ENCODE measurements at regions not wholly inside any gene's neighbourhood (a gene's known extent, or its start where the extent isn't known, plus 50 kb on each side); places are given as distances from the start of the nearest gene placed in this dataset.
"Not testable (repeated sequence)": the region's sequence is repeated elsewhere in the genome, so short reads cannot be mapped to it uniquely, and the experiment has no call there.

GRCh38 chr7:93031795-93032194 lies 86.0 kb downstream of the SAMD9 start:
- H3K27me3 ChIP-seq (ENCODE audit: control insufficient read depth, insufficient read depth, low read length, poor library complexity, severe bottlenecking) = no peaks in the 10 kb centered on the region
- H3K36me3 ChIP-seq (ENCODE audit: control insufficient read depth, insufficient read depth, low read length) = no peaks in the 10 kb centered on the region
- H3K4me1 ChIP-seq (ENCODE audit: control insufficient read depth, insufficient read depth, low read length) = no peaks in the 10 kb centered on the region
- no peak overlapping the region for H3K27ac ChIP-seq (ENCODE audit: insufficient read depth, low read depth, low read length, poor library complexity, severe bottlenecking)
- H3K4me3 ChIP-seq (ENCODE audit: insufficient read depth, low read depth, low read length) = no peak overlapping the region
- H3K9me3 ChIP-seq (ENCODE audit: control insufficient read depth, low read length) = no peaks in the 10 kb centered on the region

GRCh38 chr7:93030605-93031225 lies 87.1 kb downstream of the SAMD9 start:
- no peaks in the 10 kb centered on the region for H3K9me3 ChIP-seq (ENCODE audit: control insufficient read depth, low read length)

GRCh38 chr7:93029056-93029455 lies 88.7 kb downstream of the SAMD9 start:
- WGBS, 2 experiments = 85 to 86% methylated on average over 7 of the region's 7 CpGs
- Histone ChIP-seq H3K9me3 (ENCODE audit: control insufficient read depth, low read length) (no peaks in the 10 kb centered on the region), H3K4me3 (ENCODE audit: insufficient read depth, low read depth, low read length) (no peak overlapping the region), H3K36me3 (ENCODE audit: control insufficient read depth, insufficient read depth, low read length) (no peaks in the 10 kb centered on the region), H3K4me1 (ENCODE audit: control insufficient read depth, insufficient read depth, low read length) (no peaks in the 10 kb centered on the region), H3K27me3 (ENCODE audit: control insufficient read depth, insufficient read depth, low read length, poor library complexity, severe bottlenecking) (no peaks in the 10 kb centered on the region), H3K27ac (ENCODE audit: insufficient read depth, low read depth, low read length, poor library complexity, severe bottlenecking) (no peak overlapping the region)

More at GRCh38 chr7:93030605-93031225, 87.1 kb downstream of the SAMD9 start:
- no peaks in the 10 kb centered on the region for H3K27me3 ChIP-seq (ENCODE audit: control insufficient read depth, insufficient read depth, low read length, poor library complexity, severe bottlenecking)
- no peak overlapping the region for H3K4me3 ChIP-seq (ENCODE audit: insufficient read depth, low read depth, low read length)
- H3K27ac ChIP-seq (ENCODE audit: insufficient read depth, low read depth, low read length, poor library complexity, severe bottlenecking) = no peak overlapping the region
- H3K4me1 ChIP-seq (ENCODE audit: control insufficient read depth, insufficient read depth, low read length) = no peaks in the 10 kb centered on the region
- no peaks in the 10 kb centered on the region for H3K36me3 ChIP-seq (ENCODE audit: control insufficient read depth, insufficient read depth, low read length)

DNA sequence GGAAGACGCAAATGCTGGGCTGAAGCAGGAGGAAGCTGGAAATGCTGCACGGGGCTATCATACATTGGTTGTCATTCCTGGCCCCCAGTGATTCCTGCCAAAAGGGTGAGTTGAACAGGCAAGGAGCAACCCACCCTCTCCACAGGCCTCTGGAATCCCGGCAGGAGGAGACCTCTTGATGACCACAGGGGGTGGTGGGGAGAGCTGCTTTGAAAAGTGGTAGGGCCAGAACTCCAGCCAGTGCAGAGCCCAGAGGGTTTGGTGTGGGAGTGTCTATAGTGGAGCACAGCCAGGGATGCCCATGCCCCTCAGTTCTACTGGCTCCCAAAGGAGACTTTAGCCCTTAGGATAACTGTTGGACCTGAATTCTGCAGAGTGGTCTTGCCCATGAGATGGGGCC lies 89.2 kb downstream of the SAMD9 start:
- no peaks in the 10 kb centered on the region for H3K36me3 ChIP-seq (ENCODE audit: control insufficient read depth, insufficient read depth, low read length)
- no peaks in the 10 kb centered on the region for H3K4me1 ChIP-seq (ENCODE audit: control insufficient read depth, insufficient read depth, low read length)
- no peak overlapping the region for H3K27ac ChIP-seq (ENCODE audit: insufficient read depth, low read depth, low read length, poor library complexity, severe bottlenecking)
- no peaks in the 10 kb centered on the region for H3K9me3 ChIP-seq (ENCODE audit: control insufficient read depth, low read length)
- no peak overlapping the region for H3K4me3 ChIP-seq (ENCODE audit: insufficient read depth, low read depth, low read length)
- H3K27me3 ChIP-seq (ENCODE audit: control insufficient read depth, insufficient read depth, low read length, poor library complexity, severe bottlenecking) = no peaks in the 10 kb centered on the region
- WGBS, 2 experiments = 94 to 95% methylated on average over 3 of the region's 3 CpGs

- WGBS, 2 experiments = 92 to 93% methylated on average over 5 of the region's 5 CpGs
- H3K36me3 ChIP-seq (ENCODE audit: control insufficient read depth, insufficient read depth, low read length) = no peaks in the 10 kb centered on the region
Observed at GRCh38 chr7:93027044-93027443, 90.7 kb downstream of the SAMD9 start.

GRCh38 chr7:93026425-93026824 lies 91.4 kb downstream of the SAMD9 start:
- Histone ChIP-seq H3K4me1 (ENCODE audit: control insufficient read depth, insufficient read depth, low read length) (no peaks in the 10 kb centered on the region), H3K36me3 (ENCODE audit: control insufficient read depth, insufficient read depth, low read length) (no peaks in the 10 kb centered on the region), H3K27me3 (ENCODE audit: control insufficient read depth, insufficient read depth, low read length, poor library complexity, severe bottlenecking) (no peaks in the 10 kb centered on the region), H3K27ac (ENCODE audit: insufficient read depth, low read depth, low read length, poor library complexity, severe bottlenecking) (no peak overlapping the region), H3K4me3 (ENCODE audit: insufficient read depth, low read depth, low read length) (no peak overlapping the region), H3K9me3 (ENCODE audit: control insufficient read depth, low read length) (no peaks in the 10 kb centered on the region)
- 62 to 66% methylated on average over 3 of the region's 3 CpGs for WGBS, 2 experiments

More at GRCh38 chr7:93027044-93027443, 90.7 kb downstream of the SAMD9 start:
- Histone ChIP-seq H3K9me3 (ENCODE audit: control insufficient read depth, low read length) (no peaks in the 10 kb centered on the region), H3K27me3 (ENCODE audit: control insufficient read depth, insufficient read depth, low read length, poor library complexity, severe bottlenecking) (no peaks in the 10 kb centered on the region), H3K4me1 (ENCODE audit: control insufficient read depth, insufficient read depth, low read length) (no peaks in the 10 kb centered on the region), H3K27ac (ENCODE audit: insufficient read depth, low read depth, low read length, poor library complexity, severe bottlenecking) (no peak overlapping the region), H3K4me3 (ENCODE audit: insufficient read depth, low read depth, low read length) (no peak overlapping the region)

DNA sequence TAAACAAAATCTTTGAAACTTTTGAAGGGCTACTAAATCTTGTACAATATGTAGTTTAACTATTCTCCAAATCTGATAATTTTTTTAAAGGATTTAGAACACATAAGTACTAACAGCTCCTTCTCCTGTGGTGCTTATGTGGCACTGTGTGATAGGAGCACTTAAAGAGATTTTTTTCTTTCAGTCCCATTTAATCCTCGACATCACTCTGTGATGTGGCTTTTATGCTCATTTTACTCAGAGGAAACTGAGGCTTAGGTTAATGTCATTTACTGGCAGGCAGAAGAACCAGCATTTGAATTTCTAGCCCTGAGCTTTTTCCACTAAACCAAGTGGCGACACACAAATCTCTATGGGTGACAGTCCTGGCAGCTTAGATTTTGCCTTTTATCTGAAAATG lies 92.4 kb downstream of the SAMD9 start:
- 91 to 97% methylated on average over 2 of the region's 2 CpGs for WGBS, 2 experiments

DNA sequence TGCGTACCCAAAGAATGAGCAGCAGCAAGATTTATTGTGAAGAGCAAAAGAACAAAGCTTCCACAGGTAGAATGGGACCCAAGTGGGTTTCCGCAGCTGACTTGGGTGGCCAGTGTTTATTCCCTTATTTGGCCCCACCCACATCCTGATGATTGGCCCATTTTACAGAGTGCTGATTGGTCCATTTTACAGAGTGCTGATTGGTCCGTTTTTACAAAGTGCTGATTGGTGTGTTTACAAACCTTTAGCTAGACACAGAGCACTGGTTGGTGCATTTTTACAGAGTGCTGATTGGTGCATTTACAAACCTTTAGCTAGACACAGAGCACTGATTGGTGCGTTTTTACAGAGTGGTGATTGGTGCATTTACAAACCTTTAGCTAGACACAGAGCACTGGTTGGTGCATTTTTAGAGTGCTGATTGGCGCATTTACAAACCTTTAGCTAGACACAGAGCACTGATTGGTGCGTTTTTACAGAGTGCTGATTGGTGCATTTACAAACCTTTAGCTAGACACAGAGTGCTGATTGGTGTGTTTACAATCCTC lies 94.8 kb downstream of the SAMD9 start:
- H3K4me3 ChIP-seq (ENCODE audit: insufficient read depth, low read depth, low read length); H3K4me1 ChIP-seq (ENCODE audit: control insufficient read depth, insufficient read depth, low read length); H3K27me3 ChIP-seq (ENCODE audit: control insufficient read depth, insufficient read depth, low read length, poor library complexity, severe bottlenecking); H3K9me3 ChIP-seq (ENCODE audit: control insufficient read depth, low read length); H3K27ac ChIP-seq (ENCODE audit: insufficient read depth, low read depth, low read length, poor library complexity, severe bottlenecking); H3K36me3 ChIP-seq (ENCODE audit: control insufficient read depth, insufficient read depth, low read length): not testable (repeated sequence)
- 86 to 90% methylated on average over 5 to 6 of the region's 6 CpGs for WGBS, 2 experiments

More for the DNA sequence above, 92.4 kb downstream of the SAMD9 start:
- H3K4me3 ChIP-seq (ENCODE audit: insufficient read depth, low read depth, low read length) = no peak overlapping the region
- H3K9me3 ChIP-seq (ENCODE audit: control insufficient read depth, low read length) = no peaks in the 10 kb centered on the region
- no peaks in the 10 kb centered on the region for H3K4me1 ChIP-seq (ENCODE audit: control insufficient read depth, insufficient read depth, low read length)
- H3K36me3 ChIP-seq (ENCODE audit: control insufficient read depth, insufficient read depth, low read length) = no peaks in the 10 kb centered on the region
- H3K27ac ChIP-seq (ENCODE audit: insufficient read depth, low read depth, low read length, poor library complexity, severe bottlenecking) = no peak overlapping the region
- H3K27me3 ChIP-seq (ENCODE audit: control insufficient read depth, insufficient read depth, low read length, poor library complexity, severe bottlenecking) = no peaks in the 10 kb centered on the region

DNA sequence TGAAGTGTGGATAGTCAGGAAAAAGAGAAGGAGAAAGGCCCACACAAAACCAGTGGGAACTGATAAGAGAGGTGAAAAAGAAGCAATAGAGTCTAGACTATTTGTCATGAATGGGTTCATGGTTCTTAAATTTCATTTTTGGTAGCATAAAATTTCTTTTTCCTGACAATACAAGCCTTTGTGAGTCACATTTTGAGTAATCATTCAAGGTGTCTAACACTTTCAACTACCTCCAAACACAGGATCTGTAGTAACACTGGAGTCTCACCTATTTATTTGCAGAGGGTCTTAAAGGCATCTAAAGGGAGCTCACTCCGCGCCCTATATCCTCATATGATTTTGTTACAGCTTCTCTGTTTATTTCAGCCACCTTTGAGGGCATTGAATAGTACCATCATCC lies 96.0 kb downstream of the SAMD9 start:
- Histone ChIP-seq H3K27me3 (ENCODE audit: control insufficient read depth, insufficient read depth, low read length, poor library complexity, severe bottlenecking) (no peaks in the 10 kb centered on the region), H3K4me3 (ENCODE audit: insufficient read depth, low read depth, low read length) (no peak overlapping the region), H3K4me1 (ENCODE audit: control insufficient read depth, insufficient read depth, low read length) (no peaks in the 10 kb centered on the region), H3K9me3 (ENCODE audit: control insufficient read depth, low read length) (no peaks in the 10 kb centered on the region), H3K36me3 (ENCODE audit: control insufficient read depth, insufficient read depth, low read length) (no peaks in the 10 kb centered on the region), H3K27ac (ENCODE audit: insufficient read depth, low read depth, low read length, poor library complexity, severe bottlenecking) (no peak overlapping the region)
- 65 to 69% methylated on average over 2 of the region's 2 CpGs for WGBS, 2 experiments

- H3K4me3 ChIP-seq (ENCODE audit: insufficient read depth, low read depth, low read length) = no peak overlapping the region
- peaks cover 6% of the 10 kb centered on the region for H3K4me1 ChIP-seq (ENCODE audit: control insufficient read depth, insufficient read depth, low read length)
- H3K9me3 ChIP-seq (ENCODE audit: control insufficient read depth, low read length) = no peaks in the 10 kb centered on the region
- H3K36me3 ChIP-seq (ENCODE audit: control insufficient read depth, insufficient read depth, low read length) = no peaks in the 10 kb centered on the region
- H3K27me3 ChIP-seq (ENCODE audit: control insufficient read depth, insufficient read depth, low read length, poor library complexity, severe bottlenecking) = no peaks in the 10 kb centered on the region
- no peak overlapping the region for H3K27ac ChIP-seq (ENCODE audit: insufficient read depth, low read depth, low read length, poor library complexity, severe bottlenecking)
- WGBS, 2 experiments = 98 to 100% methylated on average over 2 of the region's 2 CpGs
Observed at GRCh38 chr7:93018716-93019115, 99.1 kb downstream of the SAMD9 start.

All from ectodermal cell (in vitro differentiated cells).